Activated naive CD8-positive, alpha-beta T cell treated with anti-CD3 and anti-CD28 coated beads for 36 hours (primary cell): ENCODE measurements at regions not wholly inside any gene's neighbourhood (a gene's known extent, or its start where the extent isn't known, plus 50 kb on each side); places are given as distances from the start of the nearest gene placed in this dataset.

Source experiments
- DNase-seq: peaks from one replicate; pipeline ENCODE4 v3.0.0; 2021
- H3K27ac Mint-ChIP-seq: one replicate; pipeline ENCODE4 v1.8.0; 2022; ENCODE audit warnings: mild to moderate bottlenecking, moderate library complexity, mixed read lengths
- H3K27me3 Mint-ChIP-seq: one replicate; pipeline ENCODE4 v1.8.0; 2022; ENCODE audit warnings: mild to moderate bottlenecking, mixed read lengths
- H3K36me3 Mint-ChIP-seq: one replicate; pipeline ENCODE4 v1.8.0; 2021; ENCODE audit warnings: mild to moderate bottlenecking, mixed read lengths
- H3K4me1 Mint-ChIP-seq: one replicate; pipeline ENCODE4 v1.8.0; 2021; ENCODE audit warnings: mixed read lengths
- H3K4me3 Mint-ChIP-seq: one replicate; pipeline ENCODE4 v1.8.0; 2022; ENCODE audit warnings: mild to moderate bottlenecking, moderate library complexity, mixed read lengths
- H3K9me3 Mint-ChIP-seq: one replicate; pipeline ENCODE4 v1.8.0; 2022; ENCODE audit warnings: mixed read lengths

DNA sequence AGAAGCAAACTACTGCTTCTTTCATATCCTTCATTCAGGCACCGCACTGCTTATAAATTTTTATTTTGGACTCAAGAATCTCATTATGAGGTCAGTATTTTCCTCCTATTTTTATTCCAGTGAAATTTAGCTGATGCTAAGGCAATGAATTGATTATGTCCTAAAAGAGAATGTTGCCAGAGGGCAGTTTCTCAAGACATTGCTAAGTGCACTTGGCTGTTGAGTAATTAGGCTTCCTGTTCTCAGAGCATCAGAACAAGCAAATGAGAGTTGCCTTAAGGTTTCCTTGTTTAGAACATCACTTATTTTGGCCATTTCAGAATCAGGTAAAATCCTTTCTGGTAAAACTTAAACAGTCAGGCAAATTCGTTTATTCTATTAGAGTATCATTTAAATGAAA is 548.6 kb upstream of the ZEB2 start:
- no peaks in the 10 kb centered on the region for H3K9me3 Mint-ChIP-seq
- H3K4me1 Mint-ChIP-seq = no peaks in the 10 kb centered on the region
- H3K36me3 Mint-ChIP-seq = no peaks in the 10 kb centered on the region
- H3K4me3 Mint-ChIP-seq = no peak overlapping the region
- DNase-seq = no peak
- peaks cover 4% of the 10 kb centered on the region for H3K27me3 Mint-ChIP-seq
- H3K27ac Mint-ChIP-seq = no peak overlapping the region

DNA sequence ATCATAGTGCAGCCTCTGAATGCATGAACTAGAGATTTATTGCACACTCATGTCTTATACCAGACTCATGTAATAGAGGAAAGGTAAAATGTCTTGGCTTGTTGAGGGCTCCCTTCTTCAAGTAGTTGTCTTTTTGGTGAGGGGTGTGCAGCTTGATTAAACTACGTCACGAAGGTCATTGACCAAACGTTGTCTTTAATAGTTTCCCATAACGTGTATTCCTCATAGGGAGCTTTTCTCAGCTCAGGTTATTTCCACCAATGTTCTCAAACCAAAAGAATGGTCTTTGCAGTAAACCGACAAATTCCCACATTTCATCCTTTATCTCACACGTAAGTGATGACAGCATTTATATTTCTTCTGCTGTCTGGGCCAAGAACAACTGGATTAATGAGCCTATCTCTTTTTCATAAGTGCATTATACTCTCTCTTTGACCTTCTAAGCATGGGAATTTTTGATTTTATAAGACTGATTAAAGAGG is 547.7 kb upstream of the ZEB2 start:
- no peaks in the 10 kb centered on the region for H3K9me3 Mint-ChIP-seq
- no peak overlapping the region for H3K27ac Mint-ChIP-seq
- H3K36me3 Mint-ChIP-seq = no peaks in the 10 kb centered on the region
- H3K27me3 Mint-ChIP-seq = peaks cover 4% of the 10 kb centered on the region
- DNase-seq = no peak
- no peaks in the 10 kb centered on the region for H3K4me1 Mint-ChIP-seq
- no peak overlapping the region for H3K4me3 Mint-ChIP-seq

DNA sequence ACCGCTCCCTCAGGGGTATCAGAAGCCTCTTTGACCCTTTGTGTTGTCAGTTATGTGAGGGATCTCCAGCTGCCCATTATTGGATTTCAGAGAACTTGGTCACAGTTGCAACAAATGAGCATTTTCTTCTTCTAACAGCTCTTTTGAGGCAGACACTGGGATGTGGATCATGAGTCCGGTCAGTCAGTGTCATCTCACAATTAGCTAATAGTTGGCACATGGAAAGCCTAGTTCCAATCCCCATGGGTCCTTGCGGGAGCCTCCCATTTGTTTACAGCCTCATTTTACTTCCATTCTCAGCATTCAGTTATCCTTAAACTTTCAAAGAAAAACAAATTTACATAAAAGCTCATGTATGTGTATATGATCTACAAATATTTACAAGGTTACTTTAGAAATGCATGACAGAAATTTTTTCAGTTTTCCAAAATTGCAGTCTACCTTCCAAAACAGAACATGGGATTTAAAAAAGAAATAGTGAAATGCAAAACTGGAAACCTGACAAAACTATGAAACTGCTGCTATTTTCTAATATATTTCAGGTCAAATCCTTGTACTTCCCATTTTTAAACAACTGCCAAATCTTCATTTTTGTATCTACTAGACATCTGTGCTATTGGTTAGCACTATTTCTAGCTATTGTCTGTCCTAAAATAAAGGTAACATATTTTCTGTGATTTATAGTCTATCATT is 547.1 kb upstream of the ZEB2 start:
- no peaks in the 10 kb centered on the region for H3K36me3 Mint-ChIP-seq
- no peak overlapping the region for H3K27ac Mint-ChIP-seq
- no peak for DNase-seq
- no peak overlapping the region for H3K4me3 Mint-ChIP-seq
- H3K9me3 Mint-ChIP-seq = no peaks in the 10 kb centered on the region
- peaks cover 4% of the 10 kb centered on the region for H3K27me3 Mint-ChIP-seq
- H3K4me1 Mint-ChIP-seq = no peaks in the 10 kb centered on the region

DNA sequence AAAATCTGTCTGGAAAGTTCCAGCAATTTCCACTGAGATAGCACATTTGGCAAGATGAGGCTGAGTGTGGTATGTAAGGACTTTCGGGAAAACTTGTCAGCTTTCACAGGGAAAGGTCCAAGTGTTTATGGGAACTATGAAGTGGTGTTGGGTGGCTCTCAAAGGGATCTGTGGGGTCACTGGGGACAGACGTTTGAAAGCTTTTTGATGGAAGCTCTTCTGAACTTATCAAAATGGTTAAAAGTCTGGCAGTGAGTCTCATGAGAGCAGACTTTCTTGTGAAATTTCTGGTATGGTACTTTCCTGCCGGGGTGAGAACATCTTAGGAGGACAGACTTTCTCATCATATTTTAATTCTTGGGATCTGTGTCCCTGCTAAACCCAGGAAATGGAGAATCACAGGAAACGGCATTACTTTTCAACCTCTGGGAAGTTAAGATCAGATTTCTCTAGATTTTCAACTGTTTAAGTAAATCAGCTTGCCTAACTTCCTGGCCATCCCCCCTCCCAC is 546.3 kb upstream of the ZEB2 start:
- Mint-ChIP-seq H3K27ac (no peak overlapping the region), H3K9me3 (no peaks in the 10 kb centered on the region), H3K27me3 (peaks cover 4% of the 10 kb centered on the region), H3K36me3 (no peaks in the 10 kb centered on the region), H3K4me1 (no peaks in the 10 kb centered on the region), H3K4me3 (no peak overlapping the region)
- DNase-seq = no peak

DNA sequence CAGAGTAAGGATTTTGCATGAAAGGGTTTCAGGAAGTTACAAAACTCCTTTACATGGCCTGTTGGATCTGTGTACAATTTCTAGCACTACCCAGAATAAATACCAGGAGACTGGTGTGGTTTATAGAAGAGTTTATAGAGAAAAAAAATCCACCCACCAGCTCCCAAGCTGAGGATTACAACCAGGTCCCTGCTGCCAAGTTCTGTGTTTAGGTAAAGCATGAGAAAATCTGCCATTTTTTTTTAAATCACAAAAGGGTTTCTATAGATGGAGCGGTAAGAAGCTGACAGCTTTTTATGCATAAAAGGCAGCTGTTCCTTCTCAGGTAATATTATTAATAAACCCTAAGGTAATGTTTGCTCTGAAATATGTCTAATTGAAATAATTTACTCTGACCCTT is 545.4 kb upstream of the ZEB2 start:
- Mint-ChIP-seq H3K36me3 (no peaks in the 10 kb centered on the region), H3K27me3 (peaks cover 4% of the 10 kb centered on the region), H3K4me3 (no peak overlapping the region), H3K9me3 (no peaks in the 10 kb centered on the region), H3K4me1 (no peaks in the 10 kb centered on the region), H3K27ac (no peak overlapping the region)
- DNase-seq = no peak

DNA sequence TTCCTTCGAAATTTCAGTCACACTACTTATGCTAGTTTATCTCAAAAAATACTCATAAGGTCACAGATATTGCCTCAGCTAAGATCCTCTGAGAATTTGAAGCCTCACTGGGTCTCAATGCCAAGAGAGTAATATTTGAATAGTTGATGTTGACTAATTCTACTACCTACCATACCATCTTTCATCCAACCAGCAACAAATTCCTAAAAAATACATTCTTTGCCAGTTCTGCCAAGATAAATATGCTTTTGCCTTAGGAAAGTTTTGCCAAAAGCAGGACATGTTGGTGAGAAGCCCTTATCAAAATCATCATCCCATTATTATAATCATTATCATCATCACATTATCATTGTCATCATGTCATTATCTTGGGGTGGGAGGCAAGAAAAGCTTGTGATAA is 544.6 kb upstream of the ZEB2 start:
- Mint-ChIP-seq H3K27me3 (peaks cover 4% of the 10 kb centered on the region), H3K9me3 (no peaks in the 10 kb centered on the region), H3K27ac (no peak overlapping the region), H3K4me3 (no peak overlapping the region), H3K4me1 (no peaks in the 10 kb centered on the region), H3K36me3 (no peaks in the 10 kb centered on the region)
- no peak for DNase-seq

DNA sequence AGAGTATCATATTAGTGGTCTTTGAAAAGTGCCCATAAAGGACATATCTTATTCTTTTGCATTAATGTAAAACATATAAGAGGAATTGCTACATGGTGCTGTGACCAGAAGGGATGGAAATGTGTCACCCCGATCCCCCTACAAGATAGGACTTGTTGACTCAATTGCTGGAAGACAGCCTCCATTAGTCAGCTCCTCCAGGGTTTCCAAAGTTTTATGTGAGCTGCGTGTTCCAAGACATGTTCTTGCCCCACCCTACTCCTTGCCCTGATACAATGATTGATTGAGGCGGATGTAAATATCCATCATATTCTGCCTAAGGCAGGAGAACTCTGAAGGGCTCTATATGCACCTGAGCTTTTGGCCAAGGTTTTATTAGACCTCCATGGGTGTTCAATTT is 541.0 kb upstream of the ZEB2 start:
- Mint-ChIP-seq H3K4me1 (no peaks in the 10 kb centered on the region), H3K27me3 (no peaks in the 10 kb centered on the region), H3K27ac (no peak overlapping the region), H3K9me3 (no peaks in the 10 kb centered on the region), H3K36me3 (no peaks in the 10 kb centered on the region), H3K4me3 (no peak overlapping the region)
- no peak for DNase-seq

DNA sequence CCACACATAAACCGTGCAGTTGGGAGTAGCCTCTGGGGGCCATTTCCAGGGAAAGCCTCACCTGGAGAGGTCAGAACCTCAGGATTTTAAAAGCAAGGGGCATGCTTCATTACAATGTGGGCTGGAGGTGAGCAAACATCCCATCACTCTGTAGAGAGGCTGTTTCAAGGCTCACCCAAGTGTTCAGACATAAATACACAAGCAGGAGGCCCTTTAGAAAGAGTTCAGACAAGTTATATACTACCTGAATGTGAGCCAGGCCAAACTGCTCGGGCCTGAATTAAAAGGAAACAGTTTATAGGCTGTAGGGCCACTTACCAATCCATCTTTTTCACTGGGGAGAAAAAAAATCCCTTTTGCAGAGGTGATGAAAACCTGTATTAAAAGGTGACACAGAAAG is 540.0 kb upstream of the ZEB2 start:
- Mint-ChIP-seq H3K27me3 (no peaks in the 10 kb centered on the region), H3K4me1 (no peaks in the 10 kb centered on the region), H3K27ac (no peak overlapping the region), H3K9me3 (no peaks in the 10 kb centered on the region), H3K36me3 (no peaks in the 10 kb centered on the region), H3K4me3 (no peak overlapping the region)
- DNase-seq = no peak

DNA sequence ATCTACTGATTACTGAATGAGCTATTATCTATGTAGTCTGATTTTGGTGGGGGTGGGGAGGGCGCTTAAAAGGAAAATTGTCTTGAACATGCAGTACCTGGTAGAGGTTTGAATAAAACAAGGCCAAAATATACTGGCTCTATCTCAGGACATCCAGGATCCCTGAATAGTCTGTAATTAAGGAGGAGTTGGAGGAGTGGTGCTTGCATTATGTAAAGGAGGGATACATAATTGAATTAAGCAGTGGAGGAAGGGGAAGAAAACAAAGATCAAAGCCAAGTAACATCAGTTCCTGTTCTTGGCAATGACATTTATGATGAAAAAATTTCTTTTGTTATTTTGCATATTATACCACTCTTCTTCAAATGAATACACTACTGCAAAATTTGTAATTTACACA is 539.4 kb upstream of the ZEB2 start:
- no peaks in the 10 kb centered on the region for H3K36me3 Mint-ChIP-seq
- no peaks in the 10 kb centered on the region for H3K27me3 Mint-ChIP-seq
- no peak for DNase-seq
- H3K4me3 Mint-ChIP-seq = no peak overlapping the region
- no peaks in the 10 kb centered on the region for H3K4me1 Mint-ChIP-seq
- no peaks in the 10 kb centered on the region for H3K9me3 Mint-ChIP-seq
- no peak overlapping the region for H3K27ac Mint-ChIP-seq

DNA sequence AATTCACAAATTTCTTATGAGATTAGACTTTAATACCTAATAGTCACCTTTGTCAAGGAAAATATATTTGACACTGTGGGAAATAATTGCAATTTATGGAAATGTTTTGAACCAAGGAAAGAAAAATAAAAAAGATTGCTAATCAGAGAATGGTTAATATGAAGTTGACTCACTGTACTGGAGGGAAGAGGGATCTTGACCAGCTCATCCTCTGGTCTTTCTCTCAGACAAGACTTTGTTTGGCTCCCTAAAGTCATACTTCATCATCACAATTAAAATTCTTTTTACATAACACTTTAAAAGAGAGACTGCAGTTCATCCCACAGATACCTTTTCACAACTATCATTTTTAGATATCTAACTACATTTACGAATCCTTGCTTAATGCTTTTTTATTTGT is 538.5 kb upstream of the ZEB2 start:
- H3K4me3 Mint-ChIP-seq = no peak overlapping the region
- H3K9me3 Mint-ChIP-seq = no peaks in the 10 kb centered on the region
- H3K27me3 Mint-ChIP-seq = no peaks in the 10 kb centered on the region
- H3K27ac Mint-ChIP-seq = no peak overlapping the region
- no peaks in the 10 kb centered on the region for H3K36me3 Mint-ChIP-seq
- DNase-seq = no peak
- H3K4me1 Mint-ChIP-seq = no peaks in the 10 kb centered on the region

DNA sequence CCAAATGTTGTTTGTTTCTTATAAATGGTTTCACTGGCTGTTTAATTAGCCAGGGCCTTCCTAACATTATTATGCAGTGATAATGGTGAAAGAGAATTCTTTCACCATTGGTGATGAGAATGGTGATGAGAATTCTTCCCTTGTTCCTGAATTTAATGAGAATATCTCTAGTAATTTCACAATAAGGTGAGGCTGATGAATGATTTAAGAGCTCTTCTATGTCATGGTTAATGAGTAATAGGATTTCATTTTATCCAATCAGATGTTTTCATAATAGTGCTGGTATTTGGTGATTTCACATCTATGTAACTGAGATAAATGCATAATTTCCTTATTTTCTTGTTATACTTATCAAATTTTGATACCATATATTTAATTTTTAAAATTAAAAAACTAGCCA is 535.7 kb upstream of the ZEB2 start:
- Mint-ChIP-seq H3K36me3 (no peaks in the 10 kb centered on the region), H3K4me3 (no peak overlapping the region), H3K27me3 (no peaks in the 10 kb centered on the region), H3K4me1 (no peaks in the 10 kb centered on the region), H3K27ac (no peak overlapping the region), H3K9me3 (no peaks in the 10 kb centered on the region)
- DNase-seq = no peak

DNA sequence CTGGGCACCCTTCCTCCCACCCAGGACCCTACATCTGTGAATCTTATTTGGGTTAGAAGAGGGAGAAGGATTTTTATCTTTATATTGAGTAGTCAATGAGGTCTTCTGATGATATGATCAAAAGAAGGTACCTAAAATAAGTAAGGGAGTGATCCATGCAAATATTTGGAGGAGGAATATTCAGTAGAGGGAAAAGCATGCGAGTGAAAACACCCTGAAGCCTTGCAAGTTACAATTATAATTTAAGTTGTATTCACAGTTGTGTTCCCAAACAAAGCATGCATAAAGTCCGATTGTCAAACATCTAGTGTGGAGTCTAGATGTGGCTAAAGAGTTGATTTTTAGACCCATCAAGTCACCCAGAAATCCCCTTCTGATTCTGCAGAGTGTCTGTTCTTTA is 530.2 kb upstream of the ZEB2 start:
- H3K27me3 Mint-ChIP-seq = no peaks in the 10 kb centered on the region
- no peak for DNase-seq
- H3K9me3 Mint-ChIP-seq = no peaks in the 10 kb centered on the region
- H3K4me3 Mint-ChIP-seq = no peak overlapping the region
- no peaks in the 10 kb centered on the region for H3K4me1 Mint-ChIP-seq
- H3K27ac Mint-ChIP-seq = no peak overlapping the region
- H3K36me3 Mint-ChIP-seq = no peaks in the 10 kb centered on the region

DNA sequence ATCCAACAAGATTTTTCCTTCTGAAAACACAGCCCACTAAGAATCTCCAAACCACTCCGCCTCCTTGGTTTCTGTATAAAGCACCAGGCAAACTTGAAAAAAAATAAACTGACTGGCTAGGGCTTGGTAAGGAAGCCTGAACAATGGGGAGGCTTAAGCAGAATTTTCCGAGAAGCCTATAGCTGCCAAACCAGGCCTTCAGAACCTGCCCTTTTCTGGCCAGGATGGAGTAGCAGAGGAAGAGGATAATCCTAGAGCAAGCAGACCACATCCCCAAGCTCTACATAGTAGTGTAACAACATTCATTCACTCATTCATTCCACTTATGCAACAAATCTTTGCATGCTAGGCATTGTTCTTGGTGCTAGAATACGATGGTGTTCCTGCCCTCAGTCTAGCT is 529.6 kb upstream of the ZEB2 start:
- Mint-ChIP-seq H3K4me3 (no peak overlapping the region), H3K27ac (no peak overlapping the region), H3K36me3 (no peaks in the 10 kb centered on the region), H3K27me3 (no peaks in the 10 kb centered on the region), H3K9me3 (no peaks in the 10 kb centered on the region), H3K4me1 (no peaks in the 10 kb centered on the region)
- no peak for DNase-seq

DNA sequence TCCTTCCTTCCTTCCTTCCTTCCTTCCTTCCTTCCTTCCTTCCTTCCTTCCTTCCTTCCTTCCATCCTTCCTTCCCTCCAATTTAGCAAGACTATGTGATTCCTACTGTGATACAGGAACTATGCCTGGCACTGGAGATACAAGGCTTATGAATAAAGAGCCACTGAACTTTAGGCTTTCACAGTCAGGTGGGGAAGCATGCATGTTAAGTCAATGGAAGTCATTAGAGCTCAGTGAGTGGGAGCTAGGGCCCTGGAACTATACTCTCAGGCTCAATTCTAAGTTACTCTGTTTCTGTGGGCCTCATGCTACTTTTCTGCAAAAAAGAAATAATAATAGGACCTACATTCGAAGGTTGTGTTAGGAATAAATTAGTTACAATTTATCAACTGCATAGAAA is 527.6 kb upstream of the ZEB2 start:
- no peaks in the 10 kb centered on the region for H3K27me3 Mint-ChIP-seq
- H3K36me3 Mint-ChIP-seq = no peaks in the 10 kb centered on the region
- H3K4me3 Mint-ChIP-seq = no peak overlapping the region
- DNase-seq = no peak
- no peaks in the 10 kb centered on the region for H3K4me1 Mint-ChIP-seq
- H3K9me3 Mint-ChIP-seq = no peaks in the 10 kb centered on the region
- no peak overlapping the region for H3K27ac Mint-ChIP-seq

DNA sequence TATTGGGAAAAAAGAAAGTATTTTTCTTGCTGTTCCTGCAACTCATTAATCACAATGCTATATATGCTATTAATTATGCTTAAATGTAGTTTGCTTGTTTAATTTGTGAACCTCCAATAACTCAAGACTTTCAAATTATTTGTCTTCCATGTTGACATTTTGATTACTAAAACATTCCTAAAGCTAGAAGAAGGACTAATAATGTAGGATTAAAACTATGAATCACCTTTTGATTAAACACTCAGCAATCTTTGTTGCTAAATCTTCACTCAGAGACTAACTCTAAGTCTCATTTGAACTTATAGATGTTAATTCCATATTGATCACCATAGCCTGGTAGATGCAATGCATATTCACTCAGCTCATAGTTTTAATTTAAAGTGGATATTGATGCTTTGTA is 524.6 kb upstream of the ZEB2 start:
- no peak for DNase-seq
- no peak overlapping the region for H3K27ac Mint-ChIP-seq

DNA sequence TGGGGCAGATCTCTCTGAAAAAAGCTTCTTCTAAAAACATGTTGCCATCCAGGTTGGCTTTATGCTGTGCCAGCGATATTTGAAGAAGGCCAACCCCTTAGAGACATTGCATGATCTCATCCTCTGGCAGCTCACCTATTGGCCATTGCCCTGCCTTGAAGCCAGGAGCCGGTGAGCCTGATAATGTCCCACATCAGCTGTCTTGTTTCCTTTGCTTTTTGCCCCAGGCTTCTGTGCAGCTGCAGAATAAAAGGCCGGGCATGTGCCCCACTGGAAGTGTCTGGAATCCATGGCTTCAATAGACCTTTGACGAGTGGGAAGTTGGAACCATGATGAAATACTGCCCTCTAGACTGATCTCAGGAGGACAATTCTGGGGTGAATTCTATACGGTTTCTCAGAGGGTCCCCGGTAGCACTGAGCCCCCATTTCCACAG is 523.5 kb upstream of the ZEB2 start:
- DNase-seq = no peak
- Mint-ChIP-seq H3K4me1 (no peaks in the 10 kb centered on the region), H3K4me3 (no peak overlapping the region), H3K9me3 (no peaks in the 10 kb centered on the region), H3K27ac (no peak overlapping the region), H3K36me3 (no peaks in the 10 kb centered on the region), H3K27me3 (peaks cover 6% of the 10 kb centered on the region)

More for the DNA sequence above, 524.6 kb upstream of the ZEB2 start:
- Mint-ChIP-seq H3K36me3 (no peaks in the 10 kb centered on the region), H3K27me3 (peaks cover 6% of the 10 kb centered on the region), H3K4me3 (no peak overlapping the region), H3K9me3 (no peaks in the 10 kb centered on the region), H3K4me1 (no peaks in the 10 kb centered on the region)
